Urothelium cell line (cell line): ENCODE measurements at regions not wholly inside any gene's neighbourhood (a gene's known extent, or its start where the extent isn't known, plus 50 kb on each side); places are given as distances from the start of the nearest gene placed in this dataset.

Experiments
- DNase-seq: peaks from one replicate; pipeline ENCODE4 v3.0.0; 2011; ENCODE audit warnings: low spot score, mixed read lengths
- FAIRE-seq: peaks from 2 replicates; lab custom pipeline; 2011; peaks lifted over from hg19 to GRCh38; lab: Jason Lieb, UNC

DNA sequence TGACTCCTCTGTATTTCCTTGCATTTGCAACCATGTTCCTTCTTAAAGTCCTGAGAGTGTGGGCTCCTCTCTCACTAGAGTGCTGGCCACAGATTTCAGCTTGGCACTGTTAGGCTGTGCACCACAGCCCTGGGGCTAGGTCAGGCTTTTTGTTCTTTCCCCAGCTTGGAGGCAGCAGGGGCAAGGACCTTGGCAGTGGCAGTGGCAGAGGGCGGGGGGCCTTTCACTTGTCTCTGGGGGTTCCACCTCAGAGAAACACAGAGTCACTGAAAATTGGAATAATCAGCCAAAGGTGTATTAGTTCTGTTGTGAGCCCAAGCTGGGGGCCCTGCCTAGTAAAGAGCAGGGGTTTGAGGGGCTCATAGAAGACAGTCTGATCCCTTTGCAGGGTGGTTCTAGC lies 142.8 kb upstream of the CT83 start:
- DNase-seq = no peak
- no peak for FAIRE-seq

DNA sequence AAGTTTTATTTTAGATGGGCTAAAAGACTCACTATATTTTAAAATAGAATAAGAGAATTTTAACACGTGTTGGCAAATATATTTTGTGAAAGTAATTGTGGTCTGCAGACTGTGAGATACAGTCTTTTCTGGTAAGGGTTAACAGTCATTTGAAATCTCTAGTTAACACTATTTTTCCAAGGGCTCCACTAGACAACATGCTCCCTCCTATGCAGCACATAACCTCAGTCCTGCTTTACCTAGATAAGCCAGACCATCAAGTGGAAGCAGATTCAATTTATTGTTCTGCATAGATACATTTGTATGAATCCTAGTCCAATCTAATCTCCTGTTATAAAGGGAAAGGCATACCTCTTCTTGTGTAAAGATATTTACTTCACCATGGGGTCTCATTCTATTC lies 133.2 kb upstream of the CT83 start:
- no peak for DNase-seq
- FAIRE-seq = no peak
